Adrenal gland (tissue), 9 donors: ENCODE measurements at regions not wholly inside any gene's neighbourhood (a gene's known extent, or its start where the extent isn't known, plus 50 kb on each side); places are given as distances from the start of the nearest gene placed in this dataset.

Source experiments
- DNase-seq, 7 donors: peaks; one replicate each; pipeline ENCODE4 v3.0.0-alpha.2; 2019 to 2020
- H3K27ac ChIP-seq, 5 donors: fragments of 200-600 bp; sonication (generic) in 4 of 5; 1 replicate in 3 of 5; 2 replicates in 2 of 5; pipeline versions ENCODE4 v1.5.1 to v1.8.0; 2016 to 2020; ENCODE audit warnings: mild to moderate bottlenecking in 1 of 5
- H3K27me3 ChIP-seq: fragments of 200-600 bp; 2 replicates; pipeline ENCODE4 v1.8.0; 2021
- H3K36me3 ChIP-seq, 2 donors: fragments of 200-600 bp; replicated peaks in 1 of 2; 1 replicate in 1 of 2; 2 replicates in 1 of 2; pipeline versions ENCODE4 v1.5.1 to v1.8.0; 2018 to 2022
- H3K4me1 ChIP-seq, 2 donors: fragments of 200-600 bp; replicated peaks in 1 of 2; 1 replicate in 1 of 2; 2 replicates in 1 of 2; pipeline versions ENCODE4 v1.5.1 to v1.8.0; 2018 to 2021
- H3K4me3 ChIP-seq, 4 donors: fragments of 200-600 bp; sonication (generic) in 3 of 4; one replicate each; pipeline ENCODE4 v1.5.1; 2016 to 2018
- H3K9me3 ChIP-seq, 3 donors: fragments of 200-600 bp; sonication (generic) in 1 of 3; replicated peaks in 1 of 3; 1 replicate in 2 of 3; 2 replicates in 1 of 3; pipeline versions ENCODE4 v1.5.1 to v1.8.0; 2016 to 2021
- POLR2A ChIP-seq, 2 donors: fragments of 450-650 bp; IDR thresholded peaks; one replicate each; pipeline ENCODE4 v1.6.1; 2017; ENCODE audit warnings: antibody characterized with exemption in 2 of 2, mild to moderate bottlenecking in 2 of 2, moderate library complexity in 1 of 2
- WGBS, 4 donors: extraction: QIAGEN DNeasy Blood & Tissue Kit in 2 of 4; methylation state at CpG; one replicate each; pipeline versions ENCODE4 v1.1.5 to v1.1.7; 2013 to 2017; 5-methylcytosine and 5-hydroxymethylcytosine counted together
- intact Hi-C, 2 donors: fragments of 100-400 bp; cut with DNase I; formaldehyde crosslinking; loops; one replicate each; pipeline versions ENCODE4 v1.14.1 to v1.15.0; 2022 to 2023
- TF ChIP-seq, protein P1 (sequence below), 6 experiments: fragments of 450-650 bp in 4 of 6; fragments of 200-600 bp in 2 of 6; sonication (generic) in 1 of 6; IDR thresholded peaks; 1 replicate in 5 of 6; 2 replicates in 1 of 6; pipeline versions ENCODE4 v1.5.1 to v1.8.0; 2016 to 2021; ENCODE audit warnings: antibody characterized with exemption in 6 of 6, mild to moderate bottlenecking in 2 of 6, moderate library complexity in 1 of 6
- donor health status: healthy with polysubstance abuse.
- donor health status: Bipolar disorder and iron deficiency.
- donor health status: DM: yes; HTN: yes; CAD: no.
- donor health status: DM: no; HTN: no; CAD: no.
- donor health status: DM: no; HTN: no; CAD: no.

DNA sequence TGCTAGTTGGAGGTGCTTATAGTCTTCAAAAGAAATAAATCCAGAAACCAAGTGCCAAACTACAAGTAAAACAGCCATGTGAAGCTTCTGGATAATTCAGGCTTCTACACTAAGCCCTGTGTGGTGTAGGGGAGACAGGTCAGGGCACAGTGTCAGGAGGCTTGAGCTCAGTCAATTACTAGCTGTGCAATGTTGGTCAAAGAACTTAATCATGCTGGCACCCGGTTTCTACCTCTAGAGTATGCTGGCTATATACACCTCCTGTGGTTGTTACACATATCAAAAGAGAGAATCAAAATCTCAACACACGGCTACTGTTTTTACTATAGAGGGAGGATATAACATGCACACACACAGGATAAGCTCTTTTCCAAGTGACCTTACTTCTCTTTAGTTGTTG is 469.7 kb upstream of the ZNF462 start:
- intact Hi-C loops, result no loop called here
- H3K27ac ChIP-seq, result no peak overlapping the region
- no peaks in the 10 kb centered on the region for H3K36me3 ChIP-seq
- H3K4me3 ChIP-seq, result no peak overlapping the region
- DNase-seq, result no peak
- H3K4me1 ChIP-seq, result no peaks in the 10 kb centered on the region
- H3K9me3 ChIP-seq, result no peaks in the 10 kb centered on the region
- no peak for TF ChIP-seq POLR2A (IDR thresholded peaks at IDR 0.05)
- WGBS, 4 donors, result 70 to 81% (median 74%) methylated on average over 2 of the region's 2 CpGs
- no peaks in the 10 kb centered on the region for H3K27me3 ChIP-seq

DNA sequence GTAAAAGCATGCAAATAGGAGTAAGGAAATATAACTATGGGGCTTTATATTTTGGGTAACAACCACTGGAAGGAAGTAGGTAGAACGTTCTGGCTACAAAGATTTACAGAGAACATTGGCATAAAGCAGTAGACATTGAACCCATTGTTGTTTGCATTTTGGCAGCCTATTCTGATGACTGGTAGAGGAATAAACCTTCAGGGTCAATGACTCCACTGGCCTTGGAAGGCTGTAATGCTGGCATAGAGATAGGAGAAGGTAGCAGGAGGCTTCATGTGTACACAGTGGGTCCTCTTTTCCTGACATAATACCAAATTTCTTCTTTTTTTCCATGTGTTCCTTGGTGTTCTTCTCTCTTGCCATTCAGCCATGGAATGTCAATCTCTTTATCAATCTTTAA is 462.8 kb upstream of the ZNF462 start:
- TF ChIP-seq, protein P1, sequence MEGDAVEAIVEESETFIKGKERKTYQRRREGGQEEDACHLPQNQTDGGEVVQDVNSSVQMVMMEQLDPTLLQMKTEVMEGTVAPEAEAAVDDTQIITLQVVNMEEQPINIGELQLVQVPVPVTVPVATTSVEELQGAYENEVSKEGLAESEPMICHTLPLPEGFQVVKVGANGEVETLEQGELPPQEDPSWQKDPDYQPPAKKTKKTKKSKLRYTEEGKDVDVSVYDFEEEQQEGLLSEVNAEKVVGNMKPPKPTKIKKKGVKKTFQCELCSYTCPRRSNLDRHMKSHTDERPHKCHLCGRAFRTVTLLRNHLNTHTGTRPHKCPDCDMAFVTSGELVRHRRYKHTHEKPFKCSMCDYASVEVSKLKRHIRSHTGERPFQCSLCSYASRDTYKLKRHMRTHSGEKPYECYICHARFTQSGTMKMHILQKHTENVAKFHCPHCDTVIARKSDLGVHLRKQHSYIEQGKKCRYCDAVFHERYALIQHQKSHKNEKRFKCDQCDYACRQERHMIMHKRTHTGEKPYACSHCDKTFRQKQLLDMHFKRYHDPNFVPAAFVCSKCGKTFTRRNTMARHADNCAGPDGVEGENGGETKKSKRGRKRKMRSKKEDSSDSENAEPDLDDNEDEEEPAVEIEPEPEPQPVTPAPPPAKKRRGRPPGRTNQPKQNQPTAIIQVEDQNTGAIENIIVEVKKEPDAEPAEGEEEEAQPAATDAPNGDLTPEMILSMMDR (IDR thresholded peaks at IDR 0.05), result no peak
- no peak for TF ChIP-seq POLR2A (IDR thresholded peaks at IDR 0.05)
- H3K4me1 ChIP-seq, result no peaks in the 10 kb centered on the region
- intact Hi-C loops, result no loop called here
- no peak for DNase-seq
- H3K27ac ChIP-seq, result no peak overlapping the region
- H3K9me3 ChIP-seq, result no peaks in the 10 kb centered on the region
- H3K36me3 ChIP-seq, result no peaks in the 10 kb centered on the region
- WGBS, 4 donors, result 33 to 79% (median 40%) methylated on average over 1 of the region's 1 CpG
- no peaks in the 10 kb centered on the region for H3K27me3 ChIP-seq
- H3K4me3 ChIP-seq, result no peak overlapping the region

DNA sequence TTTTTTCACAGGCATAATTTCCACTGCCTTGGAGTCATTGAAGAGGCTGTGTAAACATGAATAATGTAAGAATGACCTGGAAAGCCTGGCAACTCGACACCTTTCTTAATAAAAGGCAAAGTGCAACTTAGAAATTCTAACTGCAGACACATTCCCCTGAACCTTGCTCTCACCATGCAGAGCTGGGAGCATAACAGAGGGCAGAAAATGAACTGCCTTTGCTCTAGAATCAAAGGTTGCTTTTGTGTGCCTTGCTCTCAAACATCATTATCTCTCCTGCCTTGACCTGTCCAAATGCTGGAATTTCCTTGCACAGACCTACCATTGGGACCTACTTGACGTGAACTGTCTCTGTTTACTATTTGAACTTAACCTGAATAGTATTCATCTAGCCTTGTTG is 462.0 kb upstream of the ZNF462 start:
- H3K4me3 ChIP-seq, result no peak overlapping the region
- no peaks in the 10 kb centered on the region for H3K9me3 ChIP-seq
- no peak for DNase-seq
- no peak overlapping the region for H3K27ac ChIP-seq
- no peaks in the 10 kb centered on the region for H3K36me3 ChIP-seq
- H3K27me3 ChIP-seq, result no peaks in the 10 kb centered on the region
- 64 to 85% (median 77%) methylated on average over 2 of the region's 2 CpGs for WGBS, 4 donors
- intact Hi-C loops, result no loop called here
- TF ChIP-seq, protein P1 (IDR thresholded peaks at IDR 0.05), result no peak
- TF ChIP-seq POLR2A (IDR thresholded peaks at IDR 0.05), result no peak
- no peaks in the 10 kb centered on the region for H3K4me1 ChIP-seq

DNA sequence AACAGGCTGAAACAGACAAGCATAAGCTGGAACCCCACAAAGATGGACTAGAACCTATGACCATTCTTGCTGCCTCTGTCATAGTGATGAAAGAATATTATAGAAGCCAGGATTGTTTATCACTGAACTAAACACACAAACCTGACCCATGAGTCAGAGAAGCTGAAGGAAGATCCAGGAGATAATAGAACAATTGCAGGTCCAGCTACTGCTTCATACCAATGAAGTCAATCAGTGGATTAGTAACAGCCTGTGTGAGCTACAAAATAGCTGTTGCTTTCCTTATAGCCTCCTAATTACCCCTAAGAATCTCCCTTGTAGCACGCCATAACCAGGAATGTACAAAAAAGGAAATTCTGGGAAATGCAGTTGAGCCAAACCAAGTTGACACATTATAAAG is 459.9 kb upstream of the ZNF462 start:
- no peak for DNase-seq
- no peak overlapping the region for H3K27ac ChIP-seq
- H3K4me1 ChIP-seq, result no peaks in the 10 kb centered on the region
- no peaks in the 10 kb centered on the region for H3K36me3 ChIP-seq
- H3K9me3 ChIP-seq, result no peaks in the 10 kb centered on the region
- TF ChIP-seq, protein P1 (IDR thresholded peaks at IDR 0.05), result no peak
- no peak for TF ChIP-seq POLR2A (IDR thresholded peaks at IDR 0.05)
- intact Hi-C loops, result no loop called here
- 79 to 96% (median 92%) methylated on average over 1 of the region's 1 CpG for WGBS, 4 donors
- no peak overlapping the region for H3K4me3 ChIP-seq
- no peaks in the 10 kb centered on the region for H3K27me3 ChIP-seq

DNA sequence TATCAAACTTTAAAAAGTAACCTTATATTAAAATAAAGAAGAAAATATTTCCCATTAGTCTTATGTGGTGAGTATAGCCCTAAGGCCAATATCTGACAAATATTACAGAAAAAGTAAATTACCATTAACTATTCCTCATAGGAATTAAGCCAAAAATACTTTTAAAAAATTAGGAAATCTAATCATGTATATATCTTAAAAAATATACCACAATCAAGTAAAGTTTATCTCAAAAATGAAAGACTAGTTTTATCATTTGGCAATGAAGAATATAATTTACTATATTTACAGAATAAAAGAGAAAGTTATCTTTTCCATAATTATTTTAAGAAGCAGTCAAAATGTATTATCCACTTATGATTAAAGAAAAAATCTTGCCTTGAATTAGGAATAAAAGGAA is 458.8 kb upstream of the ZNF462 start:
- H3K4me1 ChIP-seq, result no peaks in the 10 kb centered on the region
- H3K27ac ChIP-seq, result no peak overlapping the region
- no peaks in the 10 kb centered on the region for H3K27me3 ChIP-seq
- no peak for DNase-seq
- no peaks in the 10 kb centered on the region for H3K9me3 ChIP-seq
- no peaks in the 10 kb centered on the region for H3K36me3 ChIP-seq
- no peak for TF ChIP-seq POLR2A (IDR thresholded peaks at IDR 0.05)
- TF ChIP-seq, protein P1 (IDR thresholded peaks at IDR 0.05), result no peak
- intact Hi-C loops, result no loop called here
- no peak overlapping the region for H3K4me3 ChIP-seq
